H1 (cell line): ENCODE measurements at regions not wholly inside any gene's neighbourhood (a gene's known extent, or its start where the extent isn't known, plus 50 kb on each side); places are given as distances from the start of the nearest gene placed in this dataset.

Experiments
- BCL11A ChIP-seq, 2 experiments: IDR thresholded peaks; one replicate each; pipeline ENCODE4 v1.6.1; 2011; ENCODE audit warnings: low read depth in 2 of 2, low read length in 2 of 2, mild to moderate bottlenecking in 2 of 2
- CEBPB ChIP-seq: IDR thresholded peaks from 2 replicates; pipeline ENCODE4 v1.6.1; 2012; ENCODE audit warnings: low read depth, low read length
- CTBP2 ChIP-seq: IDR thresholded peaks from 2 replicates; pipeline ENCODE4 v1.7.0; 2011; ENCODE audit warnings: borderline replicate concordance, mild to moderate bottlenecking, moderate library complexity, mixed read lengths, low read length; ENCODE audit not compliant: insufficient read depth, insufficient read length
- CTCF ChIP-seq, 3 experiments: IDR thresholded peaks; 1 replicate in 2 of 3; 2 replicates in 1 of 3; pipeline versions ENCODE4 v1.5.1 to v1.6.1; 2011; ENCODE audit warnings: low read length in 3 of 3, mild to moderate bottlenecking in 3 of 3, inconsistent platforms in 2 of 3, low read depth in 1 of 3, moderate library complexity in 1 of 3; ENCODE audit not compliant: insufficient read depth in 1 of 3; ENCODE audit errors: control extremely low read depth in 1 of 3
- EP300 ChIP-seq, 2 experiments: IDR thresholded peaks; 1 replicate in 1 of 2; 2 replicates in 1 of 2; pipeline ENCODE4 v1.6.1; 2011 to 2012; ENCODE audit warnings: low read depth in 2 of 2, low read length in 2 of 2, mild to moderate bottlenecking in 2 of 2, borderline replicate concordance in 1 of 2, inconsistent platforms in 1 of 2, moderate library complexity in 1 of 2
- GABPA ChIP-seq: IDR thresholded peaks from 2 replicates; pipeline ENCODE4 v1.6.1; 2011; ENCODE audit warnings: mild to moderate bottlenecking, low read length, moderate library complexity, borderline replicate concordance; ENCODE audit not compliant: insufficient read depth
- JUN ChIP-seq: IDR thresholded peaks from 2 replicates; pipeline ENCODE4 v1.6.1; 2011; ENCODE audit warnings: low read depth, mild to moderate bottlenecking, improper control_type of control experiment, low read length
- KDM1A ChIP-seq: fragments of 200-600, 300-600 bp; sonication (generic); IDR thresholded peaks from 2 replicates; pipeline ENCODE4 v1.7.1; 2016; ENCODE audit warnings: mild to moderate bottlenecking, low read length, borderline replicate concordance
- RAD21 ChIP-seq, 2 experiments: IDR thresholded peaks in 1 of 2; conservative IDR thresholded peaks in 1 of 2; 2 replicates each; pipeline ENCODE4 v1.6.1; 2011; ENCODE audit warnings: low read depth in 2 of 2, low read length in 2 of 2, improper control_type of control experiment in 1 of 2, inconsistent platforms in 1 of 2, mild to moderate bottlenecking in 1 of 2, moderate library complexity in 1 of 2
- RXRA ChIP-seq: IDR thresholded peaks from 2 replicates; pipeline ENCODE4 v1.6.1; 2011; ENCODE audit warnings: low read depth, mild to moderate bottlenecking, low read length, moderate library complexity; ENCODE audit not compliant: insufficient read depth
- SIN3A ChIP-seq, 2 experiments: IDR thresholded peaks in 1 of 2; conservative IDR thresholded peaks in 1 of 2; 2 replicates each; pipeline ENCODE4 v1.6.1; 2011 to 2012; ENCODE audit warnings: low read length in 2 of 2, improper control_type of control experiment in 1 of 2, low read depth in 1 of 2, mild to moderate bottlenecking in 1 of 2
- SP1 ChIP-seq: IDR thresholded peaks from 2 replicates; pipeline ENCODE4 v1.6.1; 2011; ENCODE audit warnings: low read depth, low read length

DNA sequence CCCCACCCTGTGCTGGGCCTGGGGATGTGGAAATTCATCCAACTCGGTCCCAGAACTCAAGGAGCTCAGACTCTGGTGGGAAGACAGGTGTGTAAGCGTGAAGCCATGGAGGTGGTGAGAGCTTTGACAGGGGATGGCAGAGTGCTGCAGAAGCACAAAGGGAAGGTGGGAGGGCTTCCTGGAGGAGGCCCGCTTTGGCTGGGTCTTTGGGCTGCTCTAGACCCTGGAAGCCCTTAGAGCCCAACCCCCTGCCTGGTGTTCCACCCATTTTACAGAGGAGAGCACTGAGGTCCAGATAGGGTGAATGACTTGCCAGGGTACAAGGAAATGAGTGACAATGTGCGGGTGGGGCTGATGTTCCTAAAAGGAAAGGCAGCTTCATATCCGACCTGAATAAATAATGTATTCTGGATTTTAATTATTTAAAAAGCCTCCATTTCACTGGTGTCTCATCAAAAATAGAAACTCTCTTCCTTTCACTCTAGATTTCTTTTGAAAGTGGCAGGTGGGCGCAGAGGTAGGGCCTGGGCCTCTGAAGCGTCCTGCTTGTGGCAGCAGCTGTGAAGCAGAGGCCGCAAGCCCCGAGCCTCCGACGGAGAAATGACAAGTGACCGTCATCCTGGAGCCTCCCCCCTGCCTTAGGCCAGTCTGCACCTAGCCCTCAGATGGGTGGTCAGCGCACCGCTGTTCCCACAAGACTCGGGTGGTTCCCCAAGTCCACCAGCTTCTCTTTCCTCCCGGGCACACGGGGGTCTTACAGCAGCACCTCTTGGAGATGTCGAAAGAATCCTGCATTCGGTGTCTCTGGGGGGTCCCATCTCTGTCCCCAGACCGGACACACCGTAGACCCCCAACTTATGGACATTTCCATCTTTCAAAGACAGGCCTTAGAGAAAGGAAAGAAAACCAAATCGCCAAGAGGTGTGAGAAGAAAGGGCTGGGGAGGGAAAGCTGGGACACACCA lies 71.0 kb upstream of the TAF1B start:
- no peak for TF ChIP-seq EP300 (IDR thresholded peaks at IDR 0.05; ENCODE audit: borderline replicate concordance in 1 of 2, low read depth in 2 of 2, low read length in 2 of 2)
- TF ChIP-seq JUN, result no peak
- no peak for TF ChIP-seq CTCF (IDR thresholded peaks at IDR 0.05; ENCODE audit: control extremely low read depth in 1 of 3, insufficient read depth in 1 of 3, low read depth in 1 of 3, low read length in 3 of 3)
- TF ChIP-seq KDM1A, result no peak
- no peak for TF ChIP-seq GABPA
- TF ChIP-seq SP1, result no peak
- TF ChIP-seq RAD21 (IDR thresholded peaks at IDR 0.05 in 1 of 2, conservative IDR thresholded peaks at IDR 0.05 in 1 of 2; ENCODE audit: low read depth in 2 of 2, low read length in 2 of 2), result no peak
- TF ChIP-seq SIN3A (conservative IDR thresholded peaks at IDR 0.05 in 1 of 2, IDR thresholded peaks at IDR 0.05 in 1 of 2; ENCODE audit: low read depth in 1 of 2, low read length in 2 of 2), result no peak
- no peak for TF ChIP-seq RXRA
- TF ChIP-seq BCL11A (IDR thresholded peaks at IDR 0.05; ENCODE audit: low read depth in 2 of 2, low read length in 2 of 2), result no peak
- TF ChIP-seq CEBPB, result no peak
- no peak for TF ChIP-seq CTBP2
